Coronary artery (tissue), 2 donors: ENCODE measurements at regions not wholly inside any gene's neighbourhood (a gene's known extent, or its start where the extent isn't known, plus 50 kb on each side); places are given as distances from the start of the nearest gene placed in this dataset.

ENCODE experiments used
- DNase-seq: peaks from one replicate; pipeline ENCODE4 v3.0.0-alpha.2; 2017; ENCODE audit warnings: low spot score
- H3K27ac ChIP-seq, 2 donors: fragments of 200-600 bp; sonication (generic); one replicate each; pipeline ENCODE4 v1.5.1; 2016 to 2019
- H3K4me3 ChIP-seq: fragments of 200-600 bp; sonication (generic); 2 replicates; pipeline ENCODE4 v1.5.1; 2016; ENCODE audit warnings: mild to moderate bottlenecking, moderate library complexity
- CTCF ChIP-seq: fragments of 200-600 bp; sonication (generic); IDR thresholded peaks from one replicate; pipeline ENCODE4 v1.5.1; 2019; ENCODE audit warnings: antibody characterized with exemption

GRCh38 chr14:66284346-66284745, 201.8 kb upstream of the CCDC196 start:
- TF ChIP-seq CTCF: no peak

GRCh38 chr14:66288511-66288910, 197.7 kb upstream of the CCDC196 start:
- H3K27ac ChIP-seq: no peak overlapping the region
- H3K4me3 ChIP-seq: no peak overlapping the region
- TF ChIP-seq CTCF: no peak
- no peak for DNase-seq

More at GRCh38 chr14:66284346-66284745, 201.8 kb upstream of the CCDC196 start:
- Histone ChIP-seq H3K27ac (no peak overlapping the region), H3K4me3 (no peak overlapping the region)
- no peak for DNase-seq

- no peak for DNase-seq
- Histone ChIP-seq H3K4me3 (no peak overlapping the region), H3K27ac (no peak overlapping the region)
- TF ChIP-seq CTCF: no peak
Observed at GRCh38 chr14:66291756-66292155, 194.4 kb upstream of the CCDC196 start.

- DNase-seq: no peak
- Histone ChIP-seq H3K4me3 (peak overlapping the region; percentile 44), H3K27ac (no peak overlapping the region)
- TF ChIP-seq CTCF: no peak
Observed at GRCh38 chr14:66293533-66294105, 192.6 kb upstream of the CCDC196 start.

GRCh38 chr14:66295386-66295785, 190.8 kb upstream of the CCDC196 start:
- DNase-seq: no peak
- TF ChIP-seq CTCF: no peak
- Histone ChIP-seq H3K27ac (no peak overlapping the region), H3K4me3 (no peak overlapping the region)

- DNase-seq: no peak
- Histone ChIP-seq H3K27ac (no peak overlapping the region), H3K4me3 (no peak overlapping the region)
- no peak for TF ChIP-seq CTCF
Observed at GRCh38 chr14:66300886-66301285, 185.3 kb upstream of the CCDC196 start.

GRCh38 chr14:66306101-66306500, 180.1 kb upstream of the CCDC196 start:
- no peak for DNase-seq
- H3K4me3 ChIP-seq: no peak overlapping the region
- no peak for TF ChIP-seq CTCF
- no peak overlapping the region for H3K27ac ChIP-seq
